ENCODE measurements at regions not wholly inside any gene's neighbourhood (a gene's known extent, or its start where the extent isn't known, plus 50 kb on each side); places are given as distances from the start of the nearest gene placed in this dataset.

- no peak for TF ChIP-seq POLR2A (IDR thresholded peaks at IDR 0.05; ENCODE audit: low read length)
- TF ChIP-seq GATA1 (IDR thresholded peaks at IDR 0.05; ENCODE audit: low read depth, low read length): no peak
These were observed 78.8 kb upstream of the TNFAIP3 start for GRCh38 chr6:137788248-137788647.
